ENCODE measurements at regions not wholly inside any gene's neighbourhood (a gene's known extent, or its start where the extent isn't known, plus 50 kb on each side); places are given as distances from the start of the nearest gene placed in this dataset.

DNA sequence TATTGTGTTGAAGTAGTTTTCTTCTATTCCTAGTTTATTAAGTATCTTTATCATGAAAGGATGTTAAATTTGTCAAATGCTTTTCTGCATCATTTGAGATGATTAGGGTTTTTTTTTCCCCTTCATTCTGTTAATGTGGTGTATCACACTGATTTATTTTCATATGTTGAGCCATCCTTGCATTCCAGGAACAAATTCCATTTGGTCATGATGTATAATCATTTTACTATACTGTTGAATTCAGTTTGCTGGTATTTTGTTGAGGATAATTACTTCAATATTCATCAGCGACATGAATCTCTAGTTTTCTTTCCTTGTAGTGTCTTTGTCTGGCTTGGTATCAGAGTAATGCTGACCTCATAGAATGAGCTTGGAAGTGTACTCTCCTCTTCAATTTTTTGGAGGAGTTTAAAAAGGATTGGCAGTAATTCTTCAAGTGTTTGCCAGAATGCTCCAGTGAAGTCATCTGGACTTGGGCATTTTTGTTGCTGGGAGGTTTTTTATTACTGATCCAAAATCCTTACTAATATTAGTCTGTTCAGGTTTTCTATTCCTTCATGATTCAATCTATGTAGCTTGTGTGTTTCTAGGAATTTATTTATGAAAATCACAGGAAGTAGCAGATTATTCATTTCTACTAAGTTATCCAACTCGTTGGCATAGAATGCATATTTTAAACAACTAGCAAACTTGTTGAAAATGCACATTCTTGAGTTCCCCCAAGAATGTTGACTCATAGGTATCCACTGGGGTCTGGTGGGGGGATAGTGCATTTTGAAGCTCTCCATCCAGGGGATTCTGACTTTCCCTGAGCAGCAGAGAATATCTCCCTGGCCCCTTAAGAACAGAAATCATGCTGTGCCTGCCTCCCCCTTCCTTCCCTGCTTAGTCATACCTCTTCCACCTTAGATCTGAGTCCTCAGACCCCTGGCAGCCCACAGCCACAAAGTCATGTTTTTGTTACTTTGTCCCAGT is 187.1 kb downstream of the BMP7 start:
- no peak overlapping the region for H3K4me2 ChIP-seq (ENCODE audit: low read length)
- H4K20me1 ChIP-seq (ENCODE audit: insufficient read depth, low read length), result no peaks in the 10 kb centered on the region
- no peak overlapping the region for H3K4me3 ChIP-seq (ENCODE audit: low read length)
- H3K9ac ChIP-seq (ENCODE audit: low read length), result no peak overlapping the region
- no peak overlapping the region for H2AFZ ChIP-seq (ENCODE audit: low read depth, low read length)
- no peaks in the 10 kb centered on the region for H3K9me3 ChIP-seq (ENCODE audit: insufficient read depth, low read length)
- peaks cover 55% of the 10 kb centered on the region for H3K27me3 ChIP-seq (ENCODE audit: low read depth, low read length)
- no peaks in the 10 kb centered on the region for H3K4me1 ChIP-seq (ENCODE audit: low read length)
- no peak overlapping the region for H3K27ac ChIP-seq (ENCODE audit: low read length)
- no peaks in the 10 kb centered on the region for H3K79me2 ChIP-seq (ENCODE audit: low read length)
- TF ChIP-seq, protein P1, sequence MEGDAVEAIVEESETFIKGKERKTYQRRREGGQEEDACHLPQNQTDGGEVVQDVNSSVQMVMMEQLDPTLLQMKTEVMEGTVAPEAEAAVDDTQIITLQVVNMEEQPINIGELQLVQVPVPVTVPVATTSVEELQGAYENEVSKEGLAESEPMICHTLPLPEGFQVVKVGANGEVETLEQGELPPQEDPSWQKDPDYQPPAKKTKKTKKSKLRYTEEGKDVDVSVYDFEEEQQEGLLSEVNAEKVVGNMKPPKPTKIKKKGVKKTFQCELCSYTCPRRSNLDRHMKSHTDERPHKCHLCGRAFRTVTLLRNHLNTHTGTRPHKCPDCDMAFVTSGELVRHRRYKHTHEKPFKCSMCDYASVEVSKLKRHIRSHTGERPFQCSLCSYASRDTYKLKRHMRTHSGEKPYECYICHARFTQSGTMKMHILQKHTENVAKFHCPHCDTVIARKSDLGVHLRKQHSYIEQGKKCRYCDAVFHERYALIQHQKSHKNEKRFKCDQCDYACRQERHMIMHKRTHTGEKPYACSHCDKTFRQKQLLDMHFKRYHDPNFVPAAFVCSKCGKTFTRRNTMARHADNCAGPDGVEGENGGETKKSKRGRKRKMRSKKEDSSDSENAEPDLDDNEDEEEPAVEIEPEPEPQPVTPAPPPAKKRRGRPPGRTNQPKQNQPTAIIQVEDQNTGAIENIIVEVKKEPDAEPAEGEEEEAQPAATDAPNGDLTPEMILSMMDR (IDR thresholded peaks at IDR 0.05; ENCODE audit: low read depth, low read length), result no peak
- TF ChIP-seq EZH2phosphoT487 (IDR thresholded peaks at IDR 0.05; ENCODE audit: low read depth), result no peak
- H3K36me3 ChIP-seq (replicated peaks; ENCODE audit: low read depth, low read length), result no peaks in the 10 kb centered on the region

DNA sequence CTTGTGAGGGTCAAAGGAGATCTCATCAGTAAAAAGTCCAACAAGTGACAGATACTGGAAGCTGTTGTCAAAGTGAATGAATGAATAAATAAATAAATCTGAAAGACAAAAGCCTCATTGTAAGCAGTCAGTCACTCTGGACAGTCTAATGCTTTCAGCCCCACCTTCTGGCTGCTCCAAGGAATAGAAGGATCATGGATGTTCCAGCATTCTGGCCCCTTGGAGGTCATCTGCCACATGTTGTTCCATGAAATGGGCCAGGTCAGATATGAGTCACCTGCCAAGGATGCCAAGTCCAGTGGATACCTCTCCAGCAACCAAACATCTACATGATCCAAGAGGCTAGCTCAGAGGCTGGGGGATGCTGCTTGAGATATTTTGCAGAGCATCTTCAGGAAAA is 185.6 kb downstream of the BMP7 start:
- Histone ChIP-seq H3K4me1 (ENCODE audit: low read length) (no peaks in the 10 kb centered on the region), H3K4me3 (ENCODE audit: low read length) (no peak overlapping the region), H3K36me3 (replicated peaks; ENCODE audit: low read depth, low read length) (no peaks in the 10 kb centered on the region), H3K9ac (ENCODE audit: low read length) (no peak overlapping the region), H3K79me2 (ENCODE audit: low read length) (no peaks in the 10 kb centered on the region), H2AFZ (ENCODE audit: low read depth, low read length) (no peak overlapping the region), H3K4me2 (ENCODE audit: low read length) (no peak overlapping the region), H3K9me3 (ENCODE audit: insufficient read depth, low read length) (no peaks in the 10 kb centered on the region), H4K20me1 (ENCODE audit: insufficient read depth, low read length) (no peaks in the 10 kb centered on the region), H3K27me3 (ENCODE audit: low read depth, low read length) (peaks cover 53% of the 10 kb centered on the region), H3K27ac (ENCODE audit: low read length) (no peak overlapping the region)
- no peak for TF ChIP-seq EZH2phosphoT487 (IDR thresholded peaks at IDR 0.05; ENCODE audit: low read depth)
- TF ChIP-seq, protein P1 (IDR thresholded peaks at IDR 0.05; ENCODE audit: low read depth, low read length), result no peak; the same call in 1 of the 2 replicates

DNA sequence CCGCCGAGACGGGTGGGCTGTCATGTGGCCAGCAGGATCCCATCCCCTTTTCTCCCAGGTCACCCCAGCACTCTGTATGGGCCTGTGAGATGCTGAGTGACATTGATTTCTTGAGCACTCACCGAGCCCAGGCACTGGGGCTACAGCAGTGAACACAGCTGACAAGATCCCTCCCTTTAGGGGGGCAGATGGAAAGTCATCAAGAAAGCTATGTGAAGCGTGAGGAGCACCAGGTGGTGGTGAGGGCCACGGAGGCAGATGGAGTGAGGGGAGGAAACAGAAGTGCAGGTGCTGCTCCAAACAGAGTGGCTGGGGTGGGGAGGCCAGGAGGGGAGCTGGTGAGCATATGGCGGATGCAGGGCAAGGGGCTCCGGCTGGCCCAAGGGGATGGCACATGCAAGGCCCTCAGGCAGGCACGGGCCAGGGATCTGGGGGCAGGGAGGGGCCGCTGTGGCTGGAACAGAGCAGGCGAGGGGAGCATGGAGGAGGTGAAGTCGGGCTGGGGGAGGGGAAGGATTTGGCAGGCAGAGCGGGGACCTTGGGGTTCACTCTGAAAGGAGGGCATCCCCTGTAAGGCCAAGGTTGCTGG is 184.0 kb downstream of the BMP7 start:
- H3K9ac ChIP-seq (ENCODE audit: low read length), result no peak overlapping the region
- H3K9me3 ChIP-seq (ENCODE audit: insufficient read depth, low read length), result no peaks in the 10 kb centered on the region
- H3K27me3 ChIP-seq (ENCODE audit: low read depth, low read length), result peaks cover 43% of the 10 kb centered on the region
- H3K4me3 ChIP-seq (ENCODE audit: low read length), result no peak overlapping the region
- TF ChIP-seq EZH2phosphoT487 (IDR thresholded peaks at IDR 0.05; ENCODE audit: low read depth), result no peak
- TF ChIP-seq, protein P1 (IDR thresholded peaks at IDR 0.05; ENCODE audit: low read depth, low read length), result no peak
- no peak overlapping the region for H2AFZ ChIP-seq (ENCODE audit: low read depth, low read length)
- no peaks in the 10 kb centered on the region for H3K79me2 ChIP-seq (ENCODE audit: low read length)
- H3K4me1 ChIP-seq (ENCODE audit: low read length), result no peaks in the 10 kb centered on the region
- H3K4me2 ChIP-seq (ENCODE audit: low read length), result no peak overlapping the region
- H4K20me1 ChIP-seq (ENCODE audit: insufficient read depth, low read length), result no peaks in the 10 kb centered on the region
- H3K27ac ChIP-seq (ENCODE audit: low read length), result no peak overlapping the region
- no peaks in the 10 kb centered on the region for H3K36me3 ChIP-seq (replicated peaks; ENCODE audit: low read depth, low read length)

DNA sequence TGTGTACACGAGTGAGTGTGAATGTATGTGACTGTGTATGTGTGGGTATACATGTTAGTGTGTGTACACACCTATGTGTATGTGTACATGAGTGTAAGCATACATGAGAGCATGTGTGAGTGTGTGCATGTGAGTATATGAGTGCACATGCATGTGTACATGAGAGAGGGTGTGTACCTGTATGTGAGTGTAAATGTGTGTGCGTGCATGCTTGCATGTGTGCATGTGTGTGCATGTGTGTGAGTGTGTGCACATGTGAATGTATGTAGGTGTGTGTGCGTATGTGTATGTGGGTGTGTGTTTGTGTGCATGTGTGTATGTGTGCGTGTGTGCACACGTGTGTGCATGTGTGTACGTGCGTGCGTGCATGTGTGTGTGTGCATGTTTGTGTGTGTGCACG is 183.4 kb downstream of the BMP7 start:
- Histone ChIP-seq H3K27me3 (ENCODE audit: low read depth, low read length) (peaks cover 45% of the 10 kb centered on the region), H2AFZ (ENCODE audit: low read depth, low read length) (no peak overlapping the region), H3K4me3 (ENCODE audit: low read length) (no peak overlapping the region), H3K9ac (ENCODE audit: low read length) (no peak overlapping the region), H4K20me1 (ENCODE audit: insufficient read depth, low read length) (no peaks in the 10 kb centered on the region), H3K27ac (ENCODE audit: low read length) (no peak overlapping the region), H3K4me1 (ENCODE audit: low read length) (no peaks in the 10 kb centered on the region), H3K79me2 (ENCODE audit: low read length) (no peaks in the 10 kb centered on the region), H3K4me2 (ENCODE audit: low read length) (no peak overlapping the region), H3K9me3 (ENCODE audit: insufficient read depth, low read length) (no peaks in the 10 kb centered on the region; the same call in 1 of the 2 replicates), H3K36me3 (replicated peaks; ENCODE audit: low read depth, low read length) (no peaks in the 10 kb centered on the region)
- TF ChIP-seq, protein P1 (IDR thresholded peaks at IDR 0.05; ENCODE audit: low read depth, low read length), result no peak
- TF ChIP-seq EZH2phosphoT487 (IDR thresholded peaks at IDR 0.05; ENCODE audit: low read depth), result no peak
